LNCaP clone FGC (cell line): ENCODE measurements at regions not wholly inside any gene's neighbourhood (a gene's known extent, or its start where the extent isn't known, plus 50 kb on each side); places are given as distances from the start of the nearest gene placed in this dataset.

Source experiments
- DNase-seq: peaks from one replicate; pipeline ENCODE4 v3.0.0-alpha.2; 2011; ENCODE audit warnings: low read depth
- H3K4me3 ChIP-seq: 2 replicates; pipeline ENCODE4 v1.5.1; 2011; ENCODE audit warnings: mild to moderate bottlenecking, low read depth, low read length, control low read depth
- TF ChIP-seq, protein P1 (sequence below): IDR thresholded peaks from 2 replicates; pipeline ENCODE4 v1.5.1; 2012; ENCODE audit warnings: mild to moderate bottlenecking; ENCODE audit not compliant: control insufficient read depth, insufficient read depth; ENCODE audit errors: extremely low read depth

GRCh38 chr1:30256911-30257310 lies 466.5 kb downstream of the MATN1 start:
- DNase-seq, result no peak
- TF ChIP-seq, protein P1, sequence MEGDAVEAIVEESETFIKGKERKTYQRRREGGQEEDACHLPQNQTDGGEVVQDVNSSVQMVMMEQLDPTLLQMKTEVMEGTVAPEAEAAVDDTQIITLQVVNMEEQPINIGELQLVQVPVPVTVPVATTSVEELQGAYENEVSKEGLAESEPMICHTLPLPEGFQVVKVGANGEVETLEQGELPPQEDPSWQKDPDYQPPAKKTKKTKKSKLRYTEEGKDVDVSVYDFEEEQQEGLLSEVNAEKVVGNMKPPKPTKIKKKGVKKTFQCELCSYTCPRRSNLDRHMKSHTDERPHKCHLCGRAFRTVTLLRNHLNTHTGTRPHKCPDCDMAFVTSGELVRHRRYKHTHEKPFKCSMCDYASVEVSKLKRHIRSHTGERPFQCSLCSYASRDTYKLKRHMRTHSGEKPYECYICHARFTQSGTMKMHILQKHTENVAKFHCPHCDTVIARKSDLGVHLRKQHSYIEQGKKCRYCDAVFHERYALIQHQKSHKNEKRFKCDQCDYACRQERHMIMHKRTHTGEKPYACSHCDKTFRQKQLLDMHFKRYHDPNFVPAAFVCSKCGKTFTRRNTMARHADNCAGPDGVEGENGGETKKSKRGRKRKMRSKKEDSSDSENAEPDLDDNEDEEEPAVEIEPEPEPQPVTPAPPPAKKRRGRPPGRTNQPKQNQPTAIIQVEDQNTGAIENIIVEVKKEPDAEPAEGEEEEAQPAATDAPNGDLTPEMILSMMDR, result no peak

DNA sequence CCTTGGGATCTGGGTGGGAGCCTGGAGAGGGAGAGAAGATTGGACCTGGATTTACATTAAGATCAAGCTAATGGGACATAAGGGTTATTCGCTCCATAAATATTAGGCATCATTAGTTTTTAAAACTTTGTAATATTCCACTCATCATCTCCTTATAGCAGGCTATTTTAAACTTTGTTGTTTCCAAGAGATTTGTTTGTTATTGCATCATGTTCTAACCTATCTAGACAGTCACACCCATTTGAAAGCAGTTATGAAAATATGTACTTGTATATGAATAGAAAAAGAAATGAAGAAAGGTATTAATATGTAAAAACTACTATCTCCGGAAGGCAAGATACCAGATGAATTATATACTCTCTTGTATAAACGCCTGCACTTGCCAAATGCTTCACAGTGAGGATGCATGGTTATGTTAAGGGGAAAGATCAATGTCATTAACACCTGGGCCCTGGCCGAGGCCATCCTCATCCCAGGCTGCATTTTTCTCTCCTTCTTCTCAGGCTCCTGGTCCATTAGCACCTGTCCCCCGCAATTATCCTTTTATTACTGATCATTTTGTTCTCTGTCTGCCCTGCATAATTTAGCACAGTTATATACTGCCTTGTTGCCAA lies 468.2 kb downstream of the MATN1 start:
- DNase-seq, result no peak
- no peak overlapping the region for H3K4me3 ChIP-seq
- TF ChIP-seq, protein P1, result no peak

More at GRCh38 chr1:30256911-30257310, 466.5 kb downstream of the MATN1 start:
- H3K4me3 ChIP-seq, result no peak overlapping the region

DNA sequence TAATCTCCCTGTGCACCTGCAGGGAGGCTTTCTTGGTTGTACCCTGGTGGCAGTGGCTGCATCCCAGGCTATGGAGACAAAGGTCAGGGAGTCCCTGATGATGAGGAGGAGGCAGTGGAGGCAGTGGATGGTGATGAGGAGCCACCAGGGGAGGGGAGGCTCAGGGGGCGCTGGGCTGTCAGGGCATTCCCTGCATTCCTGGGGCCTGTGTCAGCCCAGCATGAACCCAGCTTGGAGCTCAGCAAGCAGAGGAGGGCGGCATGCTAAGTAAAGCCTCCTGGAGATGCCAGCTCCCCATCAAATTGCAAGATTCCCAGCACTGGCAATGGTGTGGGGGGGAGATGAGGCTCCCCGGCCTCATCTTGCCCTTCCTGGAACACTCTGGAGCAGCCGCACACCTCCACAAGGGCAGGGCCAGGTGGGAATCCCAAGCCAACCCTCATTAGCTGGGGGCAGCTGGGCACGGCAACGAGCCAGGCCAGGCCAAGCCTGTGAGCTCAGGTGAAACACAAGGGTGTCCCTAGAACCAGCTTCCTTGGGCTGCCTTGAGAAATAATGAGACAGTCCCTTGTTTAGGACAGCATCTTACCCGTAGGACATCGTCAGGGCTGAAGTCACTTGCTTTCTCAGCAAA lies 469.5 kb downstream of the MATN1 start:
- TF ChIP-seq, protein P1, result no peak
- no peak overlapping the region for H3K4me3 ChIP-seq
- no peak for DNase-seq

DNA sequence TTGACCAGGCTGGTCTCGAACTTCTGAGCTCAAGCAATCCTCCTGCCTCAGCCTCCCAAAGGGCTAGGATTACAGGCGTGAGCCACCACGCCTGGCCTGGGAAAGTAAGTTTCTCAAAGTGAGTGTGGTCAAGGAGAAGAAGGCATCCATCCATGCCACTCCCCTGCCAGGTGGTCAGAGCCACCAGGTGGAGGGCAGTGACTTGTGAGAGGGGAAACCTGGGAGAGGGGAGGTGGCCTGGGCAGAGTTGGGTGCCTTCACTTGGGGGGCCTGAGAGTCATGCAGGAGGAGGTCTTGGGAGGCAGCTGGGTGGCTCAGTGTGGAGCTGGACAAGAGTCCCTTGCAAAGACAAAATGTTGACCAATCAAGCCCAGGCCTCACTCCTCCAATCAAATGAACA lies 470.0 kb downstream of the MATN1 start:
- TF ChIP-seq, protein P1, result no peak
- DNase-seq, result no peak
- H3K4me3 ChIP-seq, result no peak overlapping the region

- TF ChIP-seq, protein P1, result no peak
- no peak for DNase-seq
- no peak overlapping the region for H3K4me3 ChIP-seq
Observed at GRCh38 chr1:30250984-30251850, 472.2 kb downstream of the MATN1 start.

DNA sequence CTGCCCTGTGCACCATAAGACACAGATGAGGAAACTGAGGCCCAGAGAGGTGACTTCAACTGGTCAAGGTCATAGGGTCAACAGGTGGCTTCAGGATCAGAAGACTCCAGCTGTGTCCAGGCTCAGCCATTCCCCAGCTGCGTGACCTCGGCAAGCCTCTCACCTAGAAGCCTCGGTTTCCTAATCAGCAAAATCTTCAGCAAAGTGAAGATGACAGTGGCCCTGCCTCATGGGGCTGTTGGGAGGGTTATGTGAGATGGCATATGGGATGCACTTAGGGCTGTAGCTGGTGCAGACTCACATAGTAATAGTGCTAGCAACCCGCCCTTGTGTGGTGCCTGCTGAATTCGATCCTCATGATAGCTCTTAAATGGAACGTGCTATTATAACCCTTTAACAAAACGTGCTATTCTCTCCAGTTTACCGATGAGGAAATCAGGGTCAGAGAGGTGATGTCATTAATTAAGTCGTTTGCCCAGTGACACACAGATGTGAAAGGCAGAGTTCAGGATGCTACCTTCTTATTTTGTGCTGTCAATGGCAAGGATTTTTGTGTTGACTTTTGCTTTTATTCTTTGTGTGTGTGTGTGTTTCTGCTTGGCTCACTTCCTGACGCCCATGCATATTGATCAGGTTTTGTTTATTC lies 472.9 kb downstream of the MATN1 start:
- no peak overlapping the region for H3K4me3 ChIP-seq
- TF ChIP-seq, protein P1, result no peak
- no peak for DNase-seq
